HFF-Myc (cell line): ENCODE measurements at regions not wholly inside any gene's neighbourhood (a gene's known extent, or its start where the extent isn't known, plus 50 kb on each side); places are given as distances from the start of the nearest gene placed in this dataset.

Source experiments
- DNase-seq: peaks from one replicate; pipeline ENCODE4 v3.0.0-alpha.2; 2011; ENCODE audit warnings: low read depth; ENCODE audit errors: extremely low read depth
- H3K4me3 ChIP-seq: replicated peaks from 2 replicates; pipeline ENCODE4 v1.5.1; 2011; ENCODE audit warnings: low read depth, mild to moderate bottlenecking, control low read depth, low read length
- CTCF ChIP-seq: IDR thresholded peaks from 2 replicates; pipeline ENCODE4 v1.5.1; 2012; ENCODE audit warnings: mild to moderate bottlenecking, low read depth, low read length, control low read depth; ENCODE audit errors: missing control alignments

- TF ChIP-seq CTCF: no peak
These were observed 65.6 kb upstream of the CLMP start for GRCh38 chr11:123260511-123261211.

GRCh38 chr11:123258877-123259276 is 63.8 kb upstream of the CLMP start:
- no peak for DNase-seq
- no peak overlapping the region for H3K4me3 ChIP-seq
- TF ChIP-seq CTCF: no peak

More at GRCh38 chr11:123260511-123261211, 65.6 kb upstream of the CLMP start:
- H3K4me3 ChIP-seq: no peak overlapping the region
- no peak for DNase-seq

GRCh38 chr11:123257370-123257769 is 62.3 kb upstream of the CLMP start:
- TF ChIP-seq CTCF: no peak
- no peak overlapping the region for H3K4me3 ChIP-seq
- no peak for DNase-seq

GRCh38 chr11:123255909-123256308 is 60.9 kb upstream of the CLMP start:
- no peak for TF ChIP-seq CTCF
- no peak for DNase-seq
- H3K4me3 ChIP-seq: no peak overlapping the region

- H3K4me3 ChIP-seq: no peak overlapping the region
- TF ChIP-seq CTCF: no peak
- DNase-seq: no peak
These were observed 59.3 kb upstream of the CLMP start for GRCh38 chr11:123254357-123254756.

- DNase-seq: no peak
- no peak for TF ChIP-seq CTCF
- no peak overlapping the region for H3K4me3 ChIP-seq
These were observed 58.9 kb upstream of the CLMP start for GRCh38 chr11:123253911-123254310.

- no peak overlapping the region for H3K4me3 ChIP-seq
- TF ChIP-seq CTCF: no peak
- no peak for DNase-seq
These were observed 58.2 kb upstream of the CLMP start for GRCh38 chr11:123253223-123253622.
